PC-9 (cell line): ENCODE measurements at regions not wholly inside any gene's neighbourhood (a gene's known extent, or its start where the extent isn't known, plus 50 kb on each side); places are given as distances from the start of the nearest gene placed in this dataset.

Experiments
- CTCF ChIP-seq: fragments of 200-600 bp; sonication (generic); conservative IDR thresholded peaks from 2 replicates; pipeline ENCODE4 v1.6.1; 2017; ENCODE audit warnings: mixed run types, antibody characterized with exemption, mild to moderate bottlenecking, moderate library complexity
- EZH2 ChIP-seq: fragments of 200-600 bp; sonication (generic); IDR thresholded peaks from 2 replicates; pipeline ENCODE4 v1.8.0; 2017; ENCODE audit warnings: antibody characterized with exemption, low read depth

- TF ChIP-seq CTCF (no peak), EZH2 (no peak)
These were observed 231.2 kb downstream of the NHLRC3 start for GRCh38 chr13:39269411-39269810.
